Prostate gland (tissue), 2 donors: ENCODE measurements at regions not wholly inside any gene's neighbourhood (a gene's known extent, or its start where the extent isn't known, plus 50 kb on each side); places are given as distances from the start of the nearest gene placed in this dataset.

Source experiments
- CTCF ChIP-seq, 4 experiments: fragments of 200-600 bp in 2 of 4; fragments of 450-650 bp in 2 of 4; sonication (generic) in 2 of 4; IDR thresholded peaks; 1 replicate in 3 of 4; 2 replicates in 1 of 4; pipeline ENCODE4 v1.5.1; 2016 to 2019; ENCODE audit warnings: antibody characterized with exemption in 4 of 4, mild to moderate bottlenecking in 2 of 4, moderate library complexity in 2 of 4
- POLR2A ChIP-seq: fragments of 450-650 bp; IDR thresholded peaks from one replicate; pipeline ENCODE4 v1.6.1; 2016; ENCODE audit warnings: antibody characterized with exemption, mild to moderate bottlenecking

GRCh38 chr3:177787279-177788041, 590.2 kb upstream of the TBL1XR1 start:
- TF ChIP-seq CTCF (IDR thresholded peaks at IDR 0.05) (no peak), POLR2A (no peak)
